PFSK-1 (cell line): ENCODE measurements at regions not wholly inside any gene's neighbourhood (a gene's known extent, or its start where the extent isn't known, plus 50 kb on each side); places are given as distances from the start of the nearest gene placed in this dataset.

Experiments used
- FOXP2 ChIP-seq: optimal IDR thresholded peaks from 2 replicates; pipeline ENCODE3; 2011; ENCODE audit warnings: borderline replicate concordance, control low read depth, inconsistent platforms; ENCODE audit not compliant: insufficient read depth; ENCODE audit errors: extremely low read length, extremely low read depth
- POLR2AphosphoS5 ChIP-seq: IDR thresholded peaks from 2 replicates; pipeline ENCODE4 v1.6.1; 2012; ENCODE audit warnings: low read depth, mild to moderate bottlenecking, control low read depth, low read length, moderate library complexity
- SIN3A ChIP-seq: IDR thresholded peaks from 2 replicates; pipeline ENCODE4 v1.6.1; 2012; ENCODE audit warnings: mild to moderate bottlenecking, low read length, moderate library complexity, borderline replicate concordance; ENCODE audit not compliant: insufficient read depth
- TF ChIP-seq, protein P1 (sequence below), 2 experiments: IDR thresholded peaks; 2 replicates each; pipeline versions ENCODE4 v1.6.1 to v1.8.0; 2011 to 2012; ENCODE audit warnings: low read depth in 2 of 2, low read length in 2 of 2, control low read depth in 1 of 2, inconsistent platforms in 1 of 2, mild to moderate bottlenecking in 1 of 2, moderate library complexity in 1 of 2; ENCODE audit not compliant: insufficient read depth in 1 of 2

DNA sequence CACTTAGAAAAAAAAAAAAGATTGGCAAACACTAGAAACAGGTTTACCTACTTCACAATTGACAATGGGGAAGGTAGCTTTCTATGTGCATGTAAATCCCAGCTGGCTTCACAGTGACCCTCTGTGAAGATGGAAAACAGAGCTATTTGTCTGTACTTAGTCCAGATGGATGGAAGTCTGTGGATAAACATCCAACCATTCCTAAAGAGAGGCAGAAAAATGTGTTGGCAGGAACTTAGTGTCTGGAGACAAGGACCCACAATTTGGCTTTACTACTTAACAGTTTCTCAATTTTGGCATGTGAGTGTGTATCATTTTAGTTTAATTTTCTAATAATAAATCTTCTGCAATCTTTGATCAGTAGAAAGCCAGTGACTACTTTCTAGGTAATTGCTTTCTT is 154.4 kb downstream of the RAD51AP2 start:
- TF ChIP-seq, protein P1, sequence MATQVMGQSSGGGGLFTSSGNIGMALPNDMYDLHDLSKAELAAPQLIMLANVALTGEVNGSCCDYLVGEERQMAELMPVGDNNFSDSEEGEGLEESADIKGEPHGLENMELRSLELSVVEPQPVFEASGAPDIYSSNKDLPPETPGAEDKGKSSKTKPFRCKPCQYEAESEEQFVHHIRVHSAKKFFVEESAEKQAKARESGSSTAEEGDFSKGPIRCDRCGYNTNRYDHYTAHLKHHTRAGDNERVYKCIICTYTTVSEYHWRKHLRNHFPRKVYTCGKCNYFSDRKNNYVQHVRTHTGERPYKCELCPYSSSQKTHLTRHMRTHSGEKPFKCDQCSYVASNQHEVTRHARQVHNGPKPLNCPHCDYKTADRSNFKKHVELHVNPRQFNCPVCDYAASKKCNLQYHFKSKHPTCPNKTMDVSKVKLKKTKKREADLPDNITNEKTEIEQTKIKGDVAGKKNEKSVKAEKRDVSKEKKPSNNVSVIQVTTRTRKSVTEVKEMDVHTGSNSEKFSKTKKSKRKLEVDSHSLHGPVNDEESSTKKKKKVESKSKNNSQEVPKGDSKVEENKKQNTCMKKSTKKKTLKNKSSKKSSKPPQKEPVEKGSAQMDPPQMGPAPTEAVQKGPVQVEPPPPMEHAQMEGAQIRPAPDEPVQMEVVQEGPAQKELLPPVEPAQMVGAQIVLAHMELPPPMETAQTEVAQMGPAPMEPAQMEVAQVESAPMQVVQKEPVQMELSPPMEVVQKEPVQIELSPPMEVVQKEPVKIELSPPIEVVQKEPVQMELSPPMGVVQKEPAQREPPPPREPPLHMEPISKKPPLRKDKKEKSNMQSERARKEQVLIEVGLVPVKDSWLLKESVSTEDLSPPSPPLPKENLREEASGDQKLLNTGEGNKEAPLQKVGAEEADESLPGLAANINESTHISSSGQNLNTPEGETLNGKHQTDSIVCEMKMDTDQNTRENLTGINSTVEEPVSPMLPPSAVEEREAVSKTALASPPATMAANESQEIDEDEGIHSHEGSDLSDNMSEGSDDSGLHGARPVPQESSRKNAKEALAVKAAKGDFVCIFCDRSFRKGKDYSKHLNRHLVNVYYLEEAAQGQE (IDR thresholded peaks at IDR 0.05; ENCODE audit: insufficient read depth in 1 of 2, low read depth in 2 of 2, low read length in 2 of 2): no peak
- TF ChIP-seq FOXP2 (no peak), SIN3A (no peak), POLR2AphosphoS5 (no peak)
